ENCODE measurements at regions not wholly inside any gene's neighbourhood (a gene's known extent, or its start where the extent isn't known, plus 50 kb on each side); places are given as distances from the start of the nearest gene placed in this dataset.
A peak's percentile ranks its signal among the peaks of the same experiment; 100 is the strongest.
"Not testable (repeated sequence)": the region's sequence is repeated elsewhere in the genome, so short reads cannot be mapped to it uniquely, and the experiment has no call there.

DNA sequence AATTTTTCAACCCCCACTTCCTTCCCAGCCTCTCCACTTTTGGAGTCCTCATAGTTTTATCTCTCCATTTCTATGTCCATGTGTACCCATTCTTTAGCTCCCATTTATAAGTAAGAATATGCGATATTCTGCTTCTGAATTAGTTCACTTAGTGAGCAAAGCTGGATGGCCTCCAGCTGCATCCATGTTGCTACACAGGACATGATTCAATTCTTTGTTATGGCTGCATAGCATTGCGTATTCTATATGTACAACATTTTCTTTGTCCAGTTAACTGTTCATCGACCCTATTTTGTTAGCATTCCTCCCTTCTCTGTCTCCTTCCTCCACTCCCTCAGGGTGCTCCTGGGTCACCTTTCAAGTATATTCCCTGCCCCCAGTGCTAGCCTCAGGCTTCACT is 210.0 kb upstream of the SSTR4 start:
- H3K4me3 ChIP-seq (ENCODE audit: low read length) = no peak overlapping the region
- Mint-ChIP-seq H3K36me3 (no peaks in the 10 kb centered on the region), H3K4me3 (no peak overlapping the region), H3K4me1 (no peaks in the 10 kb centered on the region), H3K27ac (no peak overlapping the region), H3K27me3 (no peaks in the 10 kb centered on the region), H3K9me3 (peaks cover 0 to 7% (median 2%) of the 10 kb centered on the region in 5 donors)
- H3K4me1 ChIP-seq (ENCODE audit: insufficient read depth, low read length) = no peaks in the 10 kb centered on the region
- no peak for DNase-seq
- no peaks in the 10 kb centered on the region for H3K36me3 ChIP-seq (ENCODE audit: insufficient read depth, low read length)
- CTCF ChIA-PET = no interaction called here
- no peaks in the 10 kb centered on the region for H3K27me3 ChIP-seq (ENCODE audit: insufficient read depth, low read length, poor library complexity, severe bottlenecking)
- POLR2A ChIA-PET = no interaction called here
- H3K27ac ChIP-seq (ENCODE audit: low read depth, low read length) = no peak overlapping the region
- no peaks in the 10 kb centered on the region for H3K9me3 ChIP-seq (ENCODE audit: low read length)

DNA sequence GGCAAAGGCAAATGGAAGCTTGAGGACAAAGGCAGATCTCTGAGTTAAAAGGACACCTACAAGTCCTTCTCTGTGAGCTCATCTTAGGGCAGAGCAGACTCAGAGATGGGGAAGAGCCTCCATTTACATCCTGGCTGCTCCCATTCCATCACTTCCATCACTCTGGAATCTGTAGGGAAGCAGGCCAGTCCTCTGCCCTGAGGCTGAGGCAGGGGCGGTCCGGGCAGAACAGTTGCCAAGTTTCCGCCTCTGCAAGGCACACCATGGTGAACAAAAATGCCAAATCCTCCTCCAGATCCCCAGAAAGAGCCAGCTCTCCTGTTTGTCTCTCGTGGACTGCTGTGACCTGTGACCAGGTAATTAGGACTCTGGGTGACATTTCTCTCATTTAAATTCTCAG is 209.6 kb upstream of the SSTR4 start:
- Histone ChIP-seq H3K27me3 (ENCODE audit: insufficient read depth, low read length, poor library complexity, severe bottlenecking) (no peaks in the 10 kb centered on the region), H3K27ac (ENCODE audit: low read depth, low read length) (no peak overlapping the region), H3K4me1 (ENCODE audit: insufficient read depth, low read length) (no peaks in the 10 kb centered on the region), H3K4me3 (ENCODE audit: low read length) (no peak overlapping the region), H3K9me3 (ENCODE audit: low read length) (no peaks in the 10 kb centered on the region), H3K36me3 (ENCODE audit: insufficient read depth, low read length) (no peaks in the 10 kb centered on the region)
- no peak for DNase-seq
- H3K36me3 Mint-ChIP-seq = no peaks in the 10 kb centered on the region
- H3K4me1 Mint-ChIP-seq = no peaks in the 10 kb centered on the region
- peaks cover 0 to 7% (median 2%) of the 10 kb centered on the region in 5 donors for H3K9me3 Mint-ChIP-seq
- POLR2A ChIA-PET = no interaction called here
- H3K27ac Mint-ChIP-seq = no peak overlapping the region
- no peak overlapping the region for H3K4me3 Mint-ChIP-seq
- CTCF ChIA-PET = no interaction called here
- H3K27me3 Mint-ChIP-seq = no peaks in the 10 kb centered on the region

DNA sequence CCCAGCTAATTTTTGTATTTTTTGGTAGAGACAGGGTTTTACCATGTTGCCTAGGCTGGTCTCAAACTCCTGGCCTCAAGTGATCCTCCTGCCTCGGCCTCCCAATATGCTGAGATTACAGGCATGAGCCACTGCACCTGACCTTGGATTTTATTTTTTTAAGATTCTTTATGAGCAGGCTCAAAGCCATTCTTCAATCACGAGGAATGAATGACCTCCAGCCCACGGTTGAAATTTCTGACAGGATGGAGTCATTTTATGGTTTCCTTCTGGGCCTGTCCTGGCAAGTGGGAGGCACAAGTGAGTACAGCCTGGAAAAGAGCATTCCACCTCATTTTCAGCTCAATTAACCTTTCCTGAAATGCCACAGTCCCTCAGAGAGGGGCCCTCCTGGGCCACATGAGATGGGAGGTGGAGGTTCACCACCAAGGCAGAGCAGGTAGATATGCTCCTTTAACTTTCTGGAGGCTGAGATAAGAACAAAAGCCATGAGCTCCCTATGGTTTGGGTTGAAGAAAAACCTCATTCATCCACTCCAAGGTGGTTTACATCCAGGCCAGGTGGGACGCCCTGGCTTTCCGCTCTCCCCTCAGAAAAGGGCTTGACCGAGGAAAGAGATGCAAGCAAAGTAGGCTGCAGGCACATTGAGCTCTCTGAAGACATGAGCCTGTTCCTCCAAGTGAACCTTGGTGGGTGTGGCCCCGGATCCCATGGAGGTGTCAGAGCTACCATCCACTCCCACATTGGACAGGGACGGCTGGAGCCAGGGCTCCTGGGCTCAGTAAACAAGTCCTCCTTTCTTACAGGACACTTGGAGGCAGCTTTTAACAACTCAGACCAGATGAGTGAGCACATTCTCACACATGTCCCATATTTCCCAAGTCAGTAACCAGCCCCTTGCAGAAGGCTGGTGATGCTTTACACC is 208.5 kb upstream of the SSTR4 start:
- Histone ChIP-seq H3K4me1 (ENCODE audit: insufficient read depth, low read length) (no peaks in the 10 kb centered on the region), H3K4me3 (ENCODE audit: low read length) (no peak overlapping the region)
- no peaks in the 10 kb centered on the region for H3K27me3 Mint-ChIP-seq

DNA sequence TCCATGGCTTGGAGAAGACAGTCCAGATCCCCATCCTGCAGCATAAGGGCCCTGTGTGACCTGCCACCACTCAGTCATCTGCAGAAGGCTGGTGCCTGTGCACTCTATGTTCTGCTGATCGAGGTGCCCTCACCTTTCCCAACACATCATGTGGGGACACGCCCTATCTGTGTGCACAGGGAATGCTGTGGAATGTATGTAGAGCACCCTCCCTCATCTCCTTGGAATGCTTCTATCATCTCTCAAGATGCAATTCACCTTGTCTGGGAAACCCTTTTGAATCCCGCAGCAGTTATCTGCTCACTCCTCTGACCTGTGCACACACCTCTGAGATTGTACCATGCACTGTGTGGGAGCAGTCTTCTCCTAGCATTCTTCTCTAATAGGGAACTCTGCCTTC is 207.2 kb upstream of the SSTR4 start:
- Mint-ChIP-seq H3K4me1 (no peaks in the 10 kb centered on the region), H3K4me3 (no peak overlapping the region), H3K9me3 (peaks cover 0 to 11% (median 6%) of the 10 kb centered on the region in 5 donors), H3K27me3 (no peaks in the 10 kb centered on the region), H3K27ac (no peak overlapping the region), H3K36me3 (no peaks in the 10 kb centered on the region)
- Histone ChIP-seq H3K27ac (ENCODE audit: low read depth, low read length) (no peak overlapping the region), H3K4me3 (ENCODE audit: low read length) (no peak overlapping the region), H3K9me3 (ENCODE audit: low read length) (no peaks in the 10 kb centered on the region), H3K36me3 (ENCODE audit: insufficient read depth, low read length) (no peaks in the 10 kb centered on the region), H3K27me3 (ENCODE audit: insufficient read depth, low read length, poor library complexity, severe bottlenecking) (no peaks in the 10 kb centered on the region), H3K4me1 (ENCODE audit: insufficient read depth, low read length) (no peaks in the 10 kb centered on the region)
- POLR2A ChIA-PET = no interaction called here
- DNase-seq = no peak
- CTCF ChIA-PET = no interaction called here

More for the DNA sequence above, 208.5 kb upstream of the SSTR4 start:
- Mint-ChIP-seq H3K4me1 (no peaks in the 10 kb centered on the region), H3K36me3 (no peaks in the 10 kb centered on the region), H3K27ac (no peak overlapping the region), H3K9me3 (peaks cover 0 to 11% (median 6%) of the 10 kb centered on the region in 5 donors), H3K4me3 (no peak overlapping the region)
- ChIA-PET CTCF (interaction anchor here (0.8 kb wide), 1 partner anchor 9 kb away, joined by 3 read pairs; no protein-coding TSS in a partner anchor), POLR2A (no interaction called here)
- Histone ChIP-seq H3K27ac (ENCODE audit: low read depth, low read length) (no peak overlapping the region), H3K27me3 (ENCODE audit: insufficient read depth, low read length, poor library complexity, severe bottlenecking) (no peaks in the 10 kb centered on the region), H3K36me3 (ENCODE audit: insufficient read depth, low read length) (no peaks in the 10 kb centered on the region), H3K9me3 (ENCODE audit: low read length) (no peaks in the 10 kb centered on the region)
- no peak for DNase-seq

DNA sequence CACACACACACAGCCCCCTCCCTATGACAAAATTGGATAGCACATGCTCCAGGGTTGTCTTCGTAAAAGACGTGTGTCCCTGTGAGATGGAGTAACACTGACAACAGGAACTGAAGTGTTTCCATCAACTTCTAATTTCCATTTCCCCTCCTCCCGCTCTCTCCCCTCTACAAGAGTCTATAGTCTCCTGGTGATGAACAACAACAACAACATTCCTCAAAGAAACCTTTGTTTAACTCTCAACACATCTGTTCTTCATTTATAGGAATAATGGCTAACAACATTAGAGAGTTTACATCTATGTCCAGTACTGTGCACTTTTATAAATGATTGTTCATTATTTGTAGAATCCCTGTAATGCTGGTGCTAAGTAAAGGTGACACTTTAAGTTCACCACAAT is 205.8 kb upstream of the SSTR4 start:
- Mint-ChIP-seq H3K36me3 (no peaks in the 10 kb centered on the region), H3K27ac (no peak overlapping the region), H3K4me1 (no peaks in the 10 kb centered on the region), H3K27me3 (no peaks in the 10 kb centered on the region), H3K9me3 (peaks cover 0 to 11% (median 4%) of the 10 kb centered on the region in 5 donors), H3K4me3 (no peak overlapping the region)
- DNase-seq = no peak
- Histone ChIP-seq H3K27me3 (ENCODE audit: insufficient read depth, low read length, poor library complexity, severe bottlenecking) (no peaks in the 10 kb centered on the region), H3K4me3 (ENCODE audit: low read length) (no peak overlapping the region), H3K4me1 (ENCODE audit: insufficient read depth, low read length) (no peaks in the 10 kb centered on the region), H3K36me3 (ENCODE audit: insufficient read depth, low read length) (no peaks in the 10 kb centered on the region), H3K9me3 (ENCODE audit: low read length) (no peaks in the 10 kb centered on the region), H3K27ac (ENCODE audit: low read depth, low read length) (no peak overlapping the region)
- POLR2A ChIA-PET = no interaction called here
- CTCF ChIA-PET = no interaction called here

DNA sequence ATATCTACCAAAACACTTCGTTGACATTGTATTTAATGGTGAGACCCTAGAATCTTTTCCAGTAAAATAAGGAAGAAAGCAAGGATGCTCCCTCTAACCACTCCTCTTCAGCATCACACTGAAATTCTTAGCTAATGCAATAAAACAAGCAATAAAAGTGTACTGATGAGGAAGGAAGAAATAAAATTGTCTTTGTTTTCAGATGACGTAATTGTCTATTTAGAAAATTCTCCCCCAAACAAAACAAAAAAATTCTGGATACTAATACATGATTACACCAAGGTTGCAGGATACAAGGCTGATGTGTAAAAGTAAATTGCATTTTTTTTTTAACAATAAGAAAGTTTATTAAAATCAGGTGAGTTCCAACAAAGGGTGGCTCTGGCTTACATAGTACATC is 205.0 kb upstream of the SSTR4 start:
- POLR2A ChIA-PET = no interaction called here
- no peak overlapping the region for H3K27ac ChIP-seq (ENCODE audit: low read depth, low read length)
- no peak overlapping the region for H3K4me3 ChIP-seq (ENCODE audit: low read length)
- Mint-ChIP-seq H3K9me3 (peaks cover 0 to 11% (median 4%) of the 10 kb centered on the region in 5 donors), H3K27ac (no peak overlapping the region), H3K4me3 (no peak overlapping the region), H3K4me1 (no peaks in the 10 kb centered on the region), H3K27me3 (no peaks in the 10 kb centered on the region), H3K36me3 (no peaks in the 10 kb centered on the region)
- no peaks in the 10 kb centered on the region for H3K27me3 ChIP-seq (ENCODE audit: insufficient read depth, low read length, poor library complexity, severe bottlenecking)
- no peak for DNase-seq
- no peaks in the 10 kb centered on the region for H3K36me3 ChIP-seq (ENCODE audit: insufficient read depth, low read length)
- no peaks in the 10 kb centered on the region for H3K9me3 ChIP-seq (ENCODE audit: low read length)
- no peaks in the 10 kb centered on the region for H3K4me1 ChIP-seq (ENCODE audit: insufficient read depth, low read length)
- CTCF ChIA-PET = no interaction called here

DNA sequence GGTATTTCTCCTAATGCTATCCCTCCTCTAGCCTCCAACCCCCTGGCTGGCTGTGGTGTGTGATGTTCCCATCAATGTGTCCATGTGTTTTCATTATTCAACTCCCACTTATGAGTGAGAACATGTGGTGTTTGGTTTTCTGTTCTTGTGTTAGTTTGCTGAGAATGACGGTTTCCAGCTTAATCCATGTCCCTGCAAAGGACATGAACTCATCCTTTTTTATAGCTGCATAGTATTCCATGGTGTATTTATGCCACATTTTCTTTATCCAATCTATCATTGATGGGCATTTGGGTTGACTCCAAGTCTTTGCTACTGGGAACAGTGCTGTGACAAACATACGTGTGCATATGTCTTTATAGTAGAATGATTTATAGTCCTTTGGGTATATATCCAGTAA is 204.4 kb upstream of the SSTR4 start:
- H3K27ac Mint-ChIP-seq, H3K36me3 Mint-ChIP-seq, POLR2A ChIA-PET: not testable (repeated sequence)

DNA sequence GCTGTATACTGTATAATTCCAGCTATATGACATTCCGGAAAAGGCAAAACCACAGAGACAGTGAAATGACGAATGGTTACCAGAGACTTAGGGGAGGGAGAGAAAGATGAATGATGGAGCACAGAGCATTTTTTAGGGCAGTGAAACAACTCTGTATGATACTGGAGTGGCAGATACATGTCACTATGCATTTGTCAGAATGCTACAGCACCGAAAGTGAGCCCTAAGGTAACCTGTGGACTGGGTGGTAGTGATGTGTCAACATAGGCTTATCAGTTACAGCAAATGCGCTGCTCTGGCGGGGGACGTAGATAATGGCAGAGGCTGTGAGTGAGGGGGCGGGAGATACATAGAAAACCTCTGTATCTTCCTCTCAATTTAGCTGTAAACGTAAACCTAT is 201.3 kb upstream of the SSTR4 start:
- H3K27me3 ChIP-seq (ENCODE audit: insufficient read depth, low read length, poor library complexity, severe bottlenecking) = no peaks in the 10 kb centered on the region
- POLR2A ChIA-PET = no interaction called here
- no peak overlapping the region for H3K4me3 ChIP-seq (ENCODE audit: low read length)
- CTCF ChIA-PET = no interaction called here
- H3K4me3 Mint-ChIP-seq = no peak overlapping the region
- H3K9me3 Mint-ChIP-seq = peaks cover 4 to 9% (median 4%) of the 10 kb centered on the region in 5 donors
- no peaks in the 10 kb centered on the region for H3K4me1 ChIP-seq (ENCODE audit: insufficient read depth, low read length)
- H3K27me3 Mint-ChIP-seq = no peaks in the 10 kb centered on the region
- H3K36me3 ChIP-seq (ENCODE audit: insufficient read depth, low read length) = no peaks in the 10 kb centered on the region
- H3K27ac ChIP-seq (ENCODE audit: low read depth, low read length) = peak overlapping the region; percentile 39
- no peaks in the 10 kb centered on the region for H3K36me3 Mint-ChIP-seq
- DNase-seq = no peak
- H3K4me1 Mint-ChIP-seq = no peaks in the 10 kb centered on the region
- no peak overlapping the region for H3K27ac Mint-ChIP-seq
- no peaks in the 10 kb centered on the region for H3K9me3 ChIP-seq (ENCODE audit: low read length)

More for the DNA sequence above, 204.4 kb upstream of the SSTR4 start:
- H3K4me3 Mint-ChIP-seq; H3K9me3 ChIP-seq (ENCODE audit: low read length); H3K4me1 ChIP-seq (ENCODE audit: insufficient read depth, low read length); DNase-seq; H3K4me3 ChIP-seq (ENCODE audit: low read length); H3K4me1 Mint-ChIP-seq; CTCF ChIA-PET; H3K27me3 Mint-ChIP-seq; H3K36me3 ChIP-seq (ENCODE audit: insufficient read depth, low read length); H3K27ac ChIP-seq (ENCODE audit: low read depth, low read length); H3K27me3 ChIP-seq (ENCODE audit: insufficient read depth, low read length, poor library complexity, severe bottlenecking): not testable (repeated sequence)
- peaks cover 4 to 11% (median 4%) of the 10 kb centered on the region in 5 donors for H3K9me3 Mint-ChIP-seq
